Omental fat pad (tissue), 3 donors: ENCODE measurements at regions not wholly inside any gene's neighbourhood (a gene's known extent, or its start where the extent isn't known, plus 50 kb on each side); places are given as distances from the start of the nearest gene placed in this dataset.
A peak's percentile ranks its signal among the peaks of the same experiment; 100 is the strongest.

Experiments
- ATAC-seq: fragments of 150-250 bp; one replicate; pipeline ENCODE4 v1.9.1; 2016; ENCODE audit warnings: mild to moderate bottlenecking, moderate library complexity; ENCODE audit not compliant: low FRiP score
- DNase-seq: peaks from one replicate; pipeline ENCODE4 v3.0.0-alpha.2; 2019; ENCODE audit warnings: low spot score
- TF ChIP-seq, protein P1 (sequence below), 3 donors: fragments of 450-650 bp; IDR thresholded peaks; one replicate each; pipeline ENCODE4 v1.5.1; 2016 to 2017; ENCODE audit warnings: antibody characterized with exemption in 3 of 3, mild to moderate bottlenecking in 3 of 3, moderate library complexity in 2 of 3

GRCh38 chr10:44051584-44052385 is 333.1 kb downstream of the CXCL12 start:
- ATAC-seq: peak; percentile 40
- TF ChIP-seq, protein P1, sequence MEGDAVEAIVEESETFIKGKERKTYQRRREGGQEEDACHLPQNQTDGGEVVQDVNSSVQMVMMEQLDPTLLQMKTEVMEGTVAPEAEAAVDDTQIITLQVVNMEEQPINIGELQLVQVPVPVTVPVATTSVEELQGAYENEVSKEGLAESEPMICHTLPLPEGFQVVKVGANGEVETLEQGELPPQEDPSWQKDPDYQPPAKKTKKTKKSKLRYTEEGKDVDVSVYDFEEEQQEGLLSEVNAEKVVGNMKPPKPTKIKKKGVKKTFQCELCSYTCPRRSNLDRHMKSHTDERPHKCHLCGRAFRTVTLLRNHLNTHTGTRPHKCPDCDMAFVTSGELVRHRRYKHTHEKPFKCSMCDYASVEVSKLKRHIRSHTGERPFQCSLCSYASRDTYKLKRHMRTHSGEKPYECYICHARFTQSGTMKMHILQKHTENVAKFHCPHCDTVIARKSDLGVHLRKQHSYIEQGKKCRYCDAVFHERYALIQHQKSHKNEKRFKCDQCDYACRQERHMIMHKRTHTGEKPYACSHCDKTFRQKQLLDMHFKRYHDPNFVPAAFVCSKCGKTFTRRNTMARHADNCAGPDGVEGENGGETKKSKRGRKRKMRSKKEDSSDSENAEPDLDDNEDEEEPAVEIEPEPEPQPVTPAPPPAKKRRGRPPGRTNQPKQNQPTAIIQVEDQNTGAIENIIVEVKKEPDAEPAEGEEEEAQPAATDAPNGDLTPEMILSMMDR (IDR thresholded peaks at IDR 0.05): no peak
- no peak for DNase-seq

DNA sequence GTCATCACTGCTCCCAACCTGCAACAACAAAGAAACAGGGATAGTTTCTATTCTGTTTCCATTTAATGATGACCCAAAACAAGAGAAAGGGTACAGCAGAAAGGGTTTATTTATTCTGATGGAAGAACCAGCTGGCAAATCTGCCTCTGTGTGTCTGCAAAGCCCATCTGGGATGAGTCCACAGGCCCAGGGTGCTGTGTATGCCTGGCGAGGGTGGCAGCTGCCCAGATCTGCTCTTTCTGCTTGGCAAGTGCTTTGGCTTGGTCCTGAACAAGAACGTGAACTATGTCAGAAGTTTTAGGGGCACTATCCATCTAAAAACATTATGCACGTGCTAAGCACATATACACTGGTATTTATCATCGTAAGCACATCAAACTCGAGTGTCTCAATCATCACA is 333.8 kb downstream of the CXCL12 start:
- TF ChIP-seq, protein P1 (IDR thresholded peaks at IDR 0.05): no peak
- ATAC-seq: no peak
- no peak for DNase-seq

- TF ChIP-seq, protein P1 (IDR thresholded peaks at IDR 0.05): no peak
- no peak for ATAC-seq
- no peak for DNase-seq
These were observed 335.4 kb downstream of the CXCL12 start for GRCh38 chr10:44049301-44050015.

DNA sequence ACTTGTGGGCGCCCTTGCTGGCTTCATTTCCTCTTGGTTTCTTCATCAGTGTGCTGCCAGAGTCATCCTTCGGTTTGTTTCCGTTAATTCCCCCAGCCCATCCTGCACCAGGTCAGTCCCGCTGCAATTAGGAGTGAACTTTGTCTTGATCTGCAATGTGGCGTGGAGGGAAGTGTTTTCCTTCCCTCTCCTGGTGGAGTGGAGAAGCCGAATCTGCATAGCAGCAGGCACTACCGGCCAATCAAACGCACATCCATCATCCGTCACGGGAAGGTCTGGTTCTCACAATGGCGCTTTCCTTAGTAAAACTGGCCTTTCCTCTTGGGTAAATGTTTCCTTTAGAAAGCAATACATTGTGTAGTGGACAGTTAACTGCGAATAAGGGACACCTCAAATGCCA is 337.5 kb downstream of the CXCL12 start:
- no peak for ATAC-seq
- DNase-seq: no peak
- TF ChIP-seq, protein P1 (IDR thresholded peaks at IDR 0.05): no peak

- DNase-seq (no peak), ATAC-seq (no peak)
- TF ChIP-seq, protein P1 (IDR thresholded peaks at IDR 0.05): no peak
These were observed 338.3 kb downstream of the CXCL12 start for GRCh38 chr10:44046605-44047004.

GRCh38 chr10:44045020-44045419 is 339.9 kb downstream of the CXCL12 start:
- DNase-seq (no peak), ATAC-seq (no peak)
- TF ChIP-seq, protein P1 (IDR thresholded peaks at IDR 0.05): no peak
